Progenitor cell of endocrine pancreas (in vitro differentiated cells): ENCODE measurements at regions not wholly inside any gene's neighbourhood (a gene's known extent, or its start where the extent isn't known, plus 50 kb on each side); places are given as distances from the start of the nearest gene placed in this dataset.
A peak's percentile ranks its signal among the peaks of the same experiment; 100 is the strongest.

Experiments used
- DNase-seq: peaks from one replicate; pipeline ENCODE4 v3.0.0; 2021; ENCODE audit warnings: low spot score; ENCODE audit not compliant: unreplicated experiment
- H3K27ac Mint-ChIP-seq: 2 replicates; pipeline ENCODE4 v1.8.0; 2021; ENCODE audit warnings: mild to moderate bottlenecking, moderate library complexity, mixed read lengths
- H3K27me3 Mint-ChIP-seq: 2 replicates; pipeline ENCODE4 v1.8.0; 2021; ENCODE audit warnings: mixed read lengths
- H3K36me3 Mint-ChIP-seq: 2 replicates; pipeline ENCODE4 v1.8.0; 2022; ENCODE audit warnings: mixed read lengths; ENCODE audit not compliant: insufficient read depth
- H3K4me1 Mint-ChIP-seq: 2 replicates; pipeline ENCODE4 v1.8.0; 2021; ENCODE audit warnings: low read depth, mixed read lengths
- H3K4me3 Mint-ChIP-seq: 2 replicates; pipeline ENCODE4 v1.8.0; 2021; ENCODE audit warnings: low read depth, mild to moderate bottlenecking, moderate library complexity, mixed read lengths
- H3K9me3 Mint-ChIP-seq: 2 replicates; pipeline ENCODE4 v1.8.0; 2021; ENCODE audit warnings: low read depth, mixed read lengths
- TF ChIP-seq, protein P1 (sequence below): fragments of 200-600 bp; sonication (generic); IDR thresholded peaks from one replicate; pipeline ENCODE4 v1.5.0; 2021; ENCODE audit warnings: antibody characterized with exemption, mild to moderate bottlenecking; ENCODE audit not compliant: unreplicated experiment

DNA sequence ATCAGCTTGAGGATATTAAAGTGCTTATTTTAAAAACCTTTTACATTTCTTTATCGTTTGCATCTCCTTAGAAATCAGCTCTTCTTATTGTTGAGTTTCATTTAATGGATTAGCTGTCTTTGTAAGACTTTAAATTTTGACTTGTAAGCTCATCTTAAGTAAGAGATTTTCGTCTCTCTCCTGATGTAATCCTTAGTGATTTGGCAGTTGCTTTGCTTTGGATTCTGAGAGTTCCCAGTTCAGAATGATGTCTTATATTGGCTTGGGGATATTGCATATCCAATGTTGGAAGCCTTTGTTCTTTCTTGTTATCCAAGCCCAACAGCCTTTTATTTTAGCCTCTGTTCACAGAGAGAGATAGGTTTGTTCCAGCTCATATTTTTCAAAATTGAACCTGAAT lies 212.1 kb downstream of the ARL6IP6 start:
- TF ChIP-seq, protein P1, sequence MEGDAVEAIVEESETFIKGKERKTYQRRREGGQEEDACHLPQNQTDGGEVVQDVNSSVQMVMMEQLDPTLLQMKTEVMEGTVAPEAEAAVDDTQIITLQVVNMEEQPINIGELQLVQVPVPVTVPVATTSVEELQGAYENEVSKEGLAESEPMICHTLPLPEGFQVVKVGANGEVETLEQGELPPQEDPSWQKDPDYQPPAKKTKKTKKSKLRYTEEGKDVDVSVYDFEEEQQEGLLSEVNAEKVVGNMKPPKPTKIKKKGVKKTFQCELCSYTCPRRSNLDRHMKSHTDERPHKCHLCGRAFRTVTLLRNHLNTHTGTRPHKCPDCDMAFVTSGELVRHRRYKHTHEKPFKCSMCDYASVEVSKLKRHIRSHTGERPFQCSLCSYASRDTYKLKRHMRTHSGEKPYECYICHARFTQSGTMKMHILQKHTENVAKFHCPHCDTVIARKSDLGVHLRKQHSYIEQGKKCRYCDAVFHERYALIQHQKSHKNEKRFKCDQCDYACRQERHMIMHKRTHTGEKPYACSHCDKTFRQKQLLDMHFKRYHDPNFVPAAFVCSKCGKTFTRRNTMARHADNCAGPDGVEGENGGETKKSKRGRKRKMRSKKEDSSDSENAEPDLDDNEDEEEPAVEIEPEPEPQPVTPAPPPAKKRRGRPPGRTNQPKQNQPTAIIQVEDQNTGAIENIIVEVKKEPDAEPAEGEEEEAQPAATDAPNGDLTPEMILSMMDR, result no peak
- Mint-ChIP-seq H3K4me1 (no peaks in the 10 kb centered on the region), H3K4me3 (no peak overlapping the region), H3K36me3 (no peaks in the 10 kb centered on the region), H3K27me3 (no peaks in the 10 kb centered on the region), H3K27ac (no peak overlapping the region), H3K9me3 (peaks cover 3% of the 10 kb centered on the region)
- DNase-seq, result no peak

DNA sequence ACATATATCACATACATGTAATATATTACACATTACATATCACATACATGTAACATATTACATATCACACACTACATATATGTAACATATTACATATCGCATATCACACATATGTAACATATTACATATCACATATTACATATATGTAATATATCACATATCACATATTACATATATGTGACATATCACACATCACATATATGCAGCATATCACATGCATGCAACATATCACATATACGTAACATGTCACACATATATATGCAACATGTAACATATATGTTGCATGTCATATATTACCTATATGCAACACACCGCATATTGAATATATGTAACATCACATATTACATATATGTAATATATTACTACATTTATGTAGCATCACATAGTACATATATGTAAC lies 211.2 kb downstream of the ARL6IP6 start:
- Mint-ChIP-seq H3K27ac (no peak overlapping the region), H3K27me3 (no peaks in the 10 kb centered on the region), H3K4me1 (no peaks in the 10 kb centered on the region), H3K4me3 (no peak overlapping the region), H3K36me3 (no peaks in the 10 kb centered on the region), H3K9me3 (peaks cover 3% of the 10 kb centered on the region)
- DNase-seq, result no peak
- TF ChIP-seq, protein P1, result no peak

DNA sequence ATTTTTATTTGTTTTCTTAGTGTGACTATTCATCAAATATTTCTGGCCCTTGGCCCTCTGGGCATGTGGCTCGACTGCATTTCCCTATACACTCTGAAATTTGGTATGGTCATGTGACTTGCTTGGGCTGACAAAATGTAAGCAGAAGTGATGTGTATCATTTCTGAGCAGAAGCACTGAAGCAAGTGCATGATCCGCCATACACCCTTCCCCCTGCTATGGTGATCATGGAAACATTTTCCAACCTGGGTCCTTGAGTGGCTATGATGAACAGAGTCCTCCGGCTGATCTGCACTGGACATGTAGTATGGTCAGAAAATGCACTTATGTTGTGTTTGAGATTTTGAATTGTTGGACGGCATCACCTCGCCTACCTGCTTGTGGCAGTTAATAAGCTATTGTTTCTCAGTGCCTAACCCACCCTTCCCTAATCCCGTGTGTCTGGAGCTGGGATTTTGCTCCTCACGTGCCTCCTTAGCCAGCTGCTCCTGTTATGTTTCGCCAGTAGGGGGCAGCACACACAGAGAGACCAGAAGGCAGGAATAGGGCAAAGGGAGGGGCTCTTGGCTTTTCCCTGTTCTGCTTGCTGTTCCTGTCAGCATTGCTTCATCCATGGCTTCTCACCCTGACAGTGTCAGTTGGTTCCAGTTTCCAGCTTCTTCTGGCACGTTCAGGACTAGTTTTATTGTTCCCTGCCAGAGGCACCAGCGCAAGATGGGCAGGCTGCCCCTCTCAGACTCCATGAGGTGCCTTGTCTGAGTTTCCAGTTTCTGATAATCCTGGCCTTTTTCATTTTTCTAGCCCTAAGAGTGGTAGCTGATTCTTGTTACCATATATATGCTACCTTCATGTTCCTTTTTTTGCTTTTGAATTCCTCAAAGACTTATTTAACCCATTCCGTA lies 207.4 kb downstream of the ARL6IP6 start:
- H3K9me3 Mint-ChIP-seq, result peaks cover 3% of the 10 kb centered on the region
- TF ChIP-seq, protein P1, result peak; percentile 89
- H3K27ac Mint-ChIP-seq, result no peak overlapping the region
- DNase-seq, result peak; percentile 54
- no peaks in the 10 kb centered on the region for H3K36me3 Mint-ChIP-seq
- H3K4me1 Mint-ChIP-seq, result no peaks in the 10 kb centered on the region
- peaks cover 5% of the 10 kb centered on the region for H3K27me3 Mint-ChIP-seq
- no peak overlapping the region for H3K4me3 Mint-ChIP-seq

DNA sequence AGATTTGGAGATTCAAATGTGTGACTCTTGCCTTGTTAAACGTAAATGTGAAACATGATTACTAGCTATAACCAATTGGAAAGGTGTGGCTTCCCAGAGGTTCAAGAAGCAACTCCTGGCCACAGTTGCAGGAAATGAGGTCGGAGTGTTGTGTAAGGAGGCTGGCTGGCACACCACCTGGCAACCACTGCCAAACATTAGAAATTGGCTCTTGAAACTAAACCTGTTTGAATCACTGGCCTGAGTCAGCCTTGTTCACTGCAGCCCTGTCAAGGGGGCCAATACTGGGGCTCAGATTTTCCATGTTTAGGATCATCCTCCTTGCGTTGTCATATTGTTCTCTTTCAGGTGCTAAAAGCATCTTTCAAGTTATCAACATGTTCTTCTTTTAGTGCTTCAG lies 206.3 kb downstream of the ARL6IP6 start:
- TF ChIP-seq, protein P1, result no peak
- Mint-ChIP-seq H3K27ac (no peak overlapping the region), H3K36me3 (no peaks in the 10 kb centered on the region), H3K9me3 (peaks cover 3% of the 10 kb centered on the region), H3K4me1 (no peaks in the 10 kb centered on the region), H3K4me3 (no peak overlapping the region), H3K27me3 (peaks cover 5% of the 10 kb centered on the region)
- DNase-seq, result no peak

DNA sequence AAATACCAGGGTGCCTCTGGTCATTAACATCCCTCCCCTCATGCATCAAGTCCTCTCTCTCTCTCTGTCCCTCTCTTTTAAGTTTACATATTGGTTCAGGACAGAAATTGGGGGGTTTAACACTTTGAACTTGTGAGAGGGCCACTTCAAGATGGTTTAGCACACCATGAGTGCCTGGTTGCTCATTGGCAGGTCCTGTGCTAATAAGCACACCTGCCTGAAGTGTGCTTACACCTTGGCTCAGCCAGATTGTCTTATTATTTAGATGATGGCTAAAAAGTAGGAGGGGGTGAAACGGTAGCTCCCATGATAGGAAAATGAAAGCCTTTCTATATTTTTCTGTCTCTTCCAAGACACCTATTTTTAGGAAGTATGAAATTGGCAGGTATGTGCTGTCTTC lies 205.8 kb downstream of the ARL6IP6 start:
- Mint-ChIP-seq H3K4me1 (no peaks in the 10 kb centered on the region), H3K27ac (no peak overlapping the region), H3K4me3 (no peak overlapping the region), H3K9me3 (peaks cover 3% of the 10 kb centered on the region), H3K36me3 (no peaks in the 10 kb centered on the region), H3K27me3 (peaks cover 5% of the 10 kb centered on the region)
- TF ChIP-seq, protein P1, result no peak
- no peak for DNase-seq
